H1 (cell line): ENCODE measurements at regions not wholly inside any gene's neighbourhood (a gene's known extent, or its start where the extent isn't known, plus 50 kb on each side); places are given as distances from the start of the nearest gene placed in this dataset.

Experiments used
- CTCF ChIA-PET: fragments of 300-600 bp; sonication (Branson Sonifier 250); formaldehyde crosslinking; loops from one replicate; lab custom pipeline; 2021; ENCODE audit not compliant: partially characterized antibody; lab: Charles Lee
- POLR2A ChIA-PET: fragments of 300-600 bp; sonication (Branson Sonifier 250); formaldehyde crosslinking; loops from one replicate; lab custom pipeline; 2021; ENCODE audit warnings: inconsistent platforms; ENCODE audit not compliant: partially characterized antibody; lab: Charles Lee
- DNase-seq, 2 experiments: peaks; one replicate each; pipeline versions ENCODE4 v3.0.0 to v3.0.0-alpha.2; 2010 to 2022; ENCODE audit warnings: low spot score in 2 of 2, low read depth in 1 of 2, mixed read lengths in 1 of 2
- FAIRE-seq: peaks from 2 replicates; lab custom pipeline; 2011; peaks lifted over from hg19 to GRCh38; lab: Jason Lieb, UNC
- H2AFZ ChIP-seq: 2 replicates; pipeline ENCODE4 v1.8.1; 2012; ENCODE audit warnings: low read length, inconsistent platforms
- H2AK5ac ChIP-seq: 2 replicates; pipeline ENCODE4 v1.6.1; 2013; ENCODE audit warnings: low read depth, low read length
- H2BK120ac ChIP-seq: replicated peaks from 2 replicates; pipeline ENCODE3; 2013; ENCODE audit warnings: low read depth, low read length, inconsistent platforms
- H2BK12ac ChIP-seq: 2 replicates; pipeline ENCODE4 v1.6.1; 2013; ENCODE audit warnings: low read depth, low read length
- H2BK15ac ChIP-seq: 2 replicates; pipeline ENCODE4 v1.6.1; 2013; ENCODE audit warnings: low read length
- H2BK20ac ChIP-seq: 2 replicates; pipeline ENCODE4 v1.6.1; 2013; ENCODE audit warnings: low read length
- H2BK5ac ChIP-seq: 2 replicates; pipeline ENCODE4 v1.6.1; 2013; ENCODE audit warnings: low read depth, low read length
- H3K14ac ChIP-seq: 2 replicates; pipeline ENCODE4 v1.6.1; 2013; ENCODE audit warnings: inconsistent platforms; ENCODE audit not compliant: insufficient read length
- H3K18ac ChIP-seq: 2 replicates; pipeline ENCODE4 v1.6.1; 2013; ENCODE audit warnings: low read length; ENCODE audit errors: extremely low read depth
- H3K23ac ChIP-seq: 2 replicates; pipeline ENCODE4 v1.6.1; 2013; ENCODE audit warnings: inconsistent platforms; ENCODE audit not compliant: insufficient read length
- H3K23me2 ChIP-seq: 2 replicates; pipeline ENCODE4 v1.6.1; 2013; ENCODE audit warnings: low read depth, low read length
- H3K27ac ChIP-seq: 2 replicates; pipeline ENCODE4 v1.6.1; 2011; ENCODE audit warnings: low read depth, low read length, inconsistent platforms
- H3K27me3 ChIP-seq, 4 experiments: replicated peaks in 1 of 4; 1 replicate in 1 of 4; 2 replicates in 3 of 4; pipeline versions ENCODE4 v1.6.1 to v1.8.1; 2011 to 2013; ENCODE audit warnings: low read length in 3 of 4, mild to moderate bottlenecking in 3 of 4, inconsistent platforms in 2 of 4, mixed read lengths in 2 of 4, moderate library complexity in 1 of 4; ENCODE audit not compliant: control insufficient read depth in 3 of 4, insufficient read depth in 3 of 4; ENCODE audit errors: extremely low read depth in 1 of 4
- H3K36me3 ChIP-seq, 4 experiments: 2 replicates each; pipeline versions ENCODE4 v1.6.1 to v1.8.1; 2011 to 2013; ENCODE audit warnings: mild to moderate bottlenecking in 4 of 4, low read length in 3 of 4, moderate library complexity in 2 of 4, control low read depth in 1 of 4, inconsistent platforms in 1 of 4; ENCODE audit not compliant: insufficient read depth in 4 of 4, control insufficient read depth in 2 of 4
- H3K4ac ChIP-seq: replicated peaks from 2 replicates; pipeline ENCODE3; 2013; ENCODE audit warnings: low read length, low read depth, mixed read lengths, inconsistent platforms; ENCODE audit not compliant: insufficient read length
- H3K4me1 ChIP-seq, 4 experiments: replicated peaks in 1 of 4; 1 replicate in 1 of 4; 2 replicates in 3 of 4; pipeline versions ENCODE4 v1.6.1 to v1.8.1; 2011 to 2013; ENCODE audit warnings: low read length in 3 of 4, inconsistent platforms in 2 of 4, mixed read lengths in 1 of 4; ENCODE audit not compliant: insufficient read depth in 4 of 4, control insufficient read depth in 3 of 4
- H3K4me2 ChIP-seq, 2 experiments: 2 replicates each; pipeline versions ENCODE4 v1.6.1 to v1.8.1; 2011 to 2013; ENCODE audit warnings: low read depth in 2 of 2, low read length in 2 of 2, control low read depth in 1 of 2, inconsistent platforms in 1 of 2, mild to moderate bottlenecking in 1 of 2; ENCODE audit not compliant: insufficient read depth in 1 of 2
- H3K4me3 ChIP-seq, 4 experiments: fragments of 200-600, 300-600 bp in 1 of 4; sonication (generic), shearing (Covaris generic), sonication (Bioruptor Twin) in 1 of 4; 2 replicates each; pipeline versions ENCODE4 v1.5.1 to v1.8.1; 2011 to 2016; ENCODE audit warnings: low read length in 4 of 4, low read depth in 3 of 4, control low read depth in 2 of 4, inconsistent platforms in 2 of 4, mild to moderate bottlenecking in 2 of 4, mixed read lengths in 1 of 4, moderate library complexity in 1 of 4; ENCODE audit not compliant: insufficient read depth in 2 of 4; ENCODE audit errors: extremely low read depth in 1 of 4
- H3K56ac ChIP-seq: replicated peaks from 2 replicates; pipeline ENCODE3; 2013; ENCODE audit warnings: low read depth, mild to moderate bottlenecking, mixed read lengths, low read length, inconsistent platforms; ENCODE audit not compliant: insufficient read length
- H3K79me1 ChIP-seq: 2 replicates; pipeline ENCODE4 v1.6.1; 2013; ENCODE audit warnings: low read depth, low read length, control low read depth
- H3K79me2 ChIP-seq, 2 experiments: 2 replicates each; pipeline versions ENCODE4 v1.6.1 to v1.8.1; 2012 to 2013; ENCODE audit warnings: low read length in 2 of 2, mild to moderate bottlenecking in 2 of 2, inconsistent platforms in 1 of 2; ENCODE audit not compliant: insufficient read depth in 2 of 2, control insufficient read depth in 1 of 2
- H3K9ac ChIP-seq, 4 experiments: replicated peaks in 1 of 4; 1 replicate in 1 of 4; 2 replicates in 3 of 4; pipeline versions ENCODE4 v1.6.1 to v1.8.1; 2011 to 2013; ENCODE audit warnings: low read depth in 3 of 4, low read length in 3 of 4, control low read depth in 2 of 4, mild to moderate bottlenecking in 2 of 4, moderate library complexity in 2 of 4, inconsistent platforms in 1 of 4; ENCODE audit errors: extremely low read depth in 1 of 4
- H3K9me3 ChIP-seq, 2 experiments: 2 replicates each; pipeline versions ENCODE4 v1.6.1 to v1.8.1; 2012 to 2013; ENCODE audit warnings: mild to moderate bottlenecking in 2 of 2, moderate library complexity in 2 of 2, control low read depth in 1 of 2, inconsistent platforms in 1 of 2, low read depth in 1 of 2, low read length in 1 of 2, mixed read lengths in 1 of 2; ENCODE audit not compliant: insufficient read depth in 2 of 2
- H4K20me1 ChIP-seq, 2 experiments: replicated peaks in 1 of 2; 2 replicates each; pipeline versions ENCODE3 to v1.8.1; 2011 to 2013; ENCODE audit warnings: inconsistent platforms in 2 of 2, low read length in 2 of 2, mild to moderate bottlenecking in 1 of 2; ENCODE audit not compliant: insufficient read depth in 2 of 2, control insufficient read depth in 1 of 2
- H4K5ac ChIP-seq: 2 replicates; pipeline ENCODE4 v1.6.1; 2013; ENCODE audit warnings: low read length, low read depth, mixed read lengths, inconsistent platforms; ENCODE audit not compliant: insufficient read length
- H4K8ac ChIP-seq: 2 replicates; pipeline ENCODE4 v1.8.0; 2013; ENCODE audit warnings: mild to moderate bottlenecking, moderate library complexity, low read length, inconsistent platforms; ENCODE audit not compliant: insufficient read depth; ENCODE audit errors: extremely low read depth
- H4K91ac ChIP-seq: replicated peaks from 2 replicates; pipeline ENCODE3; 2013; ENCODE audit warnings: low read length, mixed read lengths, inconsistent platforms; ENCODE audit not compliant: insufficient read length
- EZH2 ChIP-seq: fragments of 200-600 bp; sonication (generic); IDR thresholded peaks from 2 replicates; pipeline ENCODE4 v1.7.1; 2012; ENCODE audit warnings: low read depth, mild to moderate bottlenecking, moderate library complexity, low read length, inconsistent platforms; ENCODE audit not compliant: severe bottlenecking
- GABPA ChIP-seq: IDR thresholded peaks from 2 replicates; pipeline ENCODE4 v1.6.1; 2011; ENCODE audit warnings: mild to moderate bottlenecking, low read length, moderate library complexity, borderline replicate concordance; ENCODE audit not compliant: insufficient read depth
- HDAC2 ChIP-seq, 2 experiments: fragments of 300-600 bp in 1 of 2; sonication (generic) in 1 of 2; IDR thresholded peaks; 2 replicates each; pipeline ENCODE4 v1.6.1; 2011 to 2012; ENCODE audit warnings: low read depth in 2 of 2, low read length in 2 of 2, mild to moderate bottlenecking in 2 of 2, moderate library complexity in 2 of 2, borderline replicate concordance in 1 of 2, inconsistent platforms in 1 of 2
- JUND ChIP-seq: IDR thresholded peaks from 2 replicates; pipeline ENCODE4 v1.6.1; 2011; ENCODE audit warnings: mild to moderate bottlenecking, improper control_type of control experiment, low read length
- NANOG ChIP-seq: IDR thresholded peaks from 2 replicates; pipeline ENCODE4 v1.6.1; 2011; ENCODE audit warnings: low read length, low read depth, mild to moderate bottlenecking, inconsistent platforms; ENCODE audit not compliant: insufficient read depth, poor library complexity, severe bottlenecking
- NRF1 ChIP-seq: IDR thresholded peaks from 2 replicates; pipeline ENCODE4 v1.6.1; 2011; ENCODE audit warnings: mild to moderate bottlenecking, low read depth, low read length, improper control_type of control experiment
- SIX5 ChIP-seq: IDR thresholded peaks from 2 replicates; pipeline ENCODE4 v1.6.1; 2011; ENCODE audit warnings: mild to moderate bottlenecking, low read depth, low read length
- TAF7 ChIP-seq: optimal IDR thresholded peaks from 2 replicates; pipeline ENCODE3; 2011; ENCODE audit warnings: low read depth, mild to moderate bottlenecking, inconsistent platforms, low read length, moderate library complexity, borderline replicate concordance
- TBP ChIP-seq: IDR thresholded peaks from 2 replicates; pipeline ENCODE4 v1.6.1; 2011; ENCODE audit warnings: low read depth, low read length, improper control_type of control experiment
- YY1 ChIP-seq: IDR thresholded peaks from 2 replicates; pipeline ENCODE4 v1.6.1; 2011; ENCODE audit warnings: low read depth, mild to moderate bottlenecking, low read length
- ZNF274 ChIP-seq: IDR thresholded peaks from 2 replicates; pipeline ENCODE4 v1.7.0; 2012; ENCODE audit warnings: low read length, borderline replicate concordance; ENCODE audit errors: extremely low read depth
- WGBS, 2 experiments: shearing (Covaris generic) in 1 of 2; methylation state at CpG; one replicate each; pipeline versions ENCODE4 v1.1.6 to v1.1.7; 2013 to 2015; ENCODE audit warnings: low lambda C conversion rate in 2 of 2, mixed read lengths in 2 of 2, inconsistent platforms in 1 of 2, low coverage in 1 of 2, missing lambda C conversion rate in 1 of 2; ENCODE audit not compliant: insufficient replicate concordance in 2 of 2, insufficient coverage in 1 of 2, insufficient read length in 1 of 2; ENCODE audit errors: extremely low coverage in 1 of 2, missing lambda C conversion rate in 1 of 2; 5-methylcytosine and 5-hydroxymethylcytosine counted together
- TF ChIP-seq, protein P1 (sequence below): IDR thresholded peaks from 2 replicates; pipeline ENCODE4 v1.6.1; 2012; ENCODE audit warnings: inconsistent platforms

GRCh38 chr4:4800646-4801408 is 58.6 kb upstream of the MSX1 start:
- Histone ChIP-seq H3K18ac (no peak overlapping the region), H2BK20ac (no peak overlapping the region), H3K14ac (no peak overlapping the region), H3K9me3 (no peaks in the 10 kb centered on the region), H3K4me3 (no peak overlapping the region), H2AFZ (no peak overlapping the region), H2BK120ac (no peak overlapping the region), H3K79me2 (no peaks in the 10 kb centered on the region), H4K5ac (no peak overlapping the region), H3K79me1 (no peaks in the 10 kb centered on the region), H3K36me3 (no peaks in the 10 kb centered on the region), H3K9ac (no peak overlapping the region), H3K56ac (no peak overlapping the region), H3K23me2 (no peaks in the 10 kb centered on the region), H3K27me3 (peaks cover 0 to 6% (median 2%) of the 10 kb centered on the region in 4 experiments; a peak in 2 of 7 replicates), H3K4me1 (no peaks in the 10 kb centered on the region), H2BK15ac (no peak overlapping the region), H2BK5ac (no peak overlapping the region), H2AK5ac (no peak overlapping the region), H4K91ac (no peak overlapping the region), H3K23ac (no peak overlapping the region), H3K4me2 (no peak overlapping the region), H3K4ac (no peak overlapping the region), H4K20me1 (no peaks in the 10 kb centered on the region), H2BK12ac (no peak overlapping the region), H3K27ac (no peak overlapping the region), H4K8ac (no peak overlapping the region)
- POLR2A ChIA-PET, result interaction anchor here (1.4 kb wide), 1 partner anchor 34 kb away, joined by 3 read pairs; no protein-coding TSS in a partner anchor
- FAIRE-seq (no peak), DNase-seq (no peak)
- CTCF ChIA-PET, result interaction anchor here (1.0 to 1.5 kb wide), 6 partner anchors 9 to 370 kb away, joined by 3 to 5 read pairs (median 4); no protein-coding TSS in a partner anchor
- 90% methylated on average over 6 of the region's 6 CpGs; no CpG with 5 or more reads in 1 of the 2 experiments for WGBS, 2 experiments
- TF ChIP-seq NRF1, result no peak
- TF ChIP-seq JUND, result no peak
- no peak for TF ChIP-seq EZH2
- no peak for TF ChIP-seq SIX5
- no peak for TF ChIP-seq NANOG
- no peak for TF ChIP-seq ZNF274
- no peak for TF ChIP-seq YY1
- TF ChIP-seq GABPA, result no peak
- TF ChIP-seq HDAC2 (IDR thresholded peaks at IDR 0.05; ENCODE audit: borderline replicate concordance in 1 of 2, low read depth in 2 of 2, low read length in 2 of 2), result no peak
- TF ChIP-seq, protein P1, sequence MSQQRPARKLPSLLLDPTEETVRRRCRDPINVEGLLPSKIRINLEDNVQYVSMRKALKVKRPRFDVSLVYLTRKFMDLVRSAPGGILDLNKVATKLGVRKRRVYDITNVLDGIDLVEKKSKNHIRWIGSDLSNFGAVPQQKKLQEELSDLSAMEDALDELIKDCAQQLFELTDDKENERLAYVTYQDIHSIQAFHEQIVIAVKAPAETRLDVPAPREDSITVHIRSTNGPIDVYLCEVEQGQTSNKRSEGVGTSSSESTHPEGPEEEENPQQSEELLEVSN, result no peak
- TF ChIP-seq TAF7, result no peak
- no peak for TF ChIP-seq TBP
